ENCODE measurements at regions not wholly inside any gene's neighbourhood (a gene's known extent, or its start where the extent isn't known, plus 50 kb on each side); places are given as distances from the start of the nearest gene placed in this dataset.

GRCh38 chr1:36740446-36740845 lies 257.7 kb upstream of the CSF3R start:
- Histone ChIP-seq H3K4me2 (replicated peaks; ENCODE audit: low read depth, low read length, poor library complexity, severe bottlenecking) (no peak overlapping the region), H3K4me3 (ENCODE audit: control extremely low read depth in 1 of 5, extremely low read depth in 1 of 5, insufficient read depth in 1 of 5, low read depth in 2 of 5, low read length in 4 of 5) (no peak overlapping the region), H3K27me3 (replicated peaks in 1 of 4; ENCODE audit: control extremely low read depth in 1 of 4, control insufficient read depth in 3 of 4, insufficient read depth in 4 of 4, low read length in 3 of 4) (peaks cover 0 to 16% (median 0%) of the 10 kb centered on the region in 4 experiments), H4K20me1 (ENCODE audit: control insufficient read depth, insufficient read depth, low read length, poor library complexity, severe bottlenecking) (no peaks in the 10 kb centered on the region), H3K36me3 (replicated peaks in 1 of 2; ENCODE audit: control extremely low read depth in 1 of 2, control insufficient read depth in 1 of 2, extremely low read depth in 1 of 2, insufficient read depth in 2 of 2, low read length in 1 of 2) (no peaks in the 10 kb centered on the region), H3K9me3 (ENCODE audit: control extremely low read depth in 1 of 3, control insufficient read depth in 2 of 3, insufficient read depth in 1 of 3, low read length in 2 of 3) (no peaks in the 10 kb centered on the region), H3K9ac (ENCODE audit: low read length) (no peak overlapping the region), H2AFZ (ENCODE audit: insufficient read depth, low read depth, low read length, poor library complexity, severe bottlenecking) (no peak overlapping the region), H3K27ac (ENCODE audit: low read length in 2 of 2) (no peak overlapping the region), H3K79me2 (ENCODE audit: control insufficient read depth, insufficient read depth, low read length) (no peaks in the 10 kb centered on the region), H3K4me1 (ENCODE audit: control insufficient read depth in 2 of 2, insufficient read depth in 2 of 2, low read length in 2 of 2) (no peaks in the 10 kb centered on the region)
- CTCF ChIA-PET, result no interaction called here
- POLR2A ChIA-PET, result no interaction called here
- Mint-ChIP-seq H3K9me3 (ENCODE audit: insufficient read depth) (no peaks in the 10 kb centered on the region), H3K4me3 (no peak overlapping the region), H3K27me3 (peaks cover 34% of the 10 kb centered on the region), H3K27ac (no peak overlapping the region), H3K4me1 (no peaks in the 10 kb centered on the region)
- intact Hi-C loops (cut with micrococcal nuclease), result no loop called here
- TF ChIP-seq, protein P1, sequence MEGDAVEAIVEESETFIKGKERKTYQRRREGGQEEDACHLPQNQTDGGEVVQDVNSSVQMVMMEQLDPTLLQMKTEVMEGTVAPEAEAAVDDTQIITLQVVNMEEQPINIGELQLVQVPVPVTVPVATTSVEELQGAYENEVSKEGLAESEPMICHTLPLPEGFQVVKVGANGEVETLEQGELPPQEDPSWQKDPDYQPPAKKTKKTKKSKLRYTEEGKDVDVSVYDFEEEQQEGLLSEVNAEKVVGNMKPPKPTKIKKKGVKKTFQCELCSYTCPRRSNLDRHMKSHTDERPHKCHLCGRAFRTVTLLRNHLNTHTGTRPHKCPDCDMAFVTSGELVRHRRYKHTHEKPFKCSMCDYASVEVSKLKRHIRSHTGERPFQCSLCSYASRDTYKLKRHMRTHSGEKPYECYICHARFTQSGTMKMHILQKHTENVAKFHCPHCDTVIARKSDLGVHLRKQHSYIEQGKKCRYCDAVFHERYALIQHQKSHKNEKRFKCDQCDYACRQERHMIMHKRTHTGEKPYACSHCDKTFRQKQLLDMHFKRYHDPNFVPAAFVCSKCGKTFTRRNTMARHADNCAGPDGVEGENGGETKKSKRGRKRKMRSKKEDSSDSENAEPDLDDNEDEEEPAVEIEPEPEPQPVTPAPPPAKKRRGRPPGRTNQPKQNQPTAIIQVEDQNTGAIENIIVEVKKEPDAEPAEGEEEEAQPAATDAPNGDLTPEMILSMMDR (IDR thresholded peaks at IDR 0.05), result no peak
- no peak for TF ChIP-seq EZH2 (IDR thresholded peaks at IDR 0.05; ENCODE audit: borderline replicate concordance, insufficient read depth, low read depth, low read length, poor library complexity, severe bottlenecking)
- ATAC-seq (ENCODE audit: low read depth), result no peak
- no peak for DNase-seq
- 60% methylated on average over 1 of the region's 1 CpG for WGBS (ENCODE audit: insufficient coverage)

GRCh38 chr1:36739703-36740289 lies 257.1 kb upstream of the CSF3R start:
- H2AFZ ChIP-seq (ENCODE audit: insufficient read depth, low read depth, low read length, poor library complexity, severe bottlenecking), result no peak overlapping the region
- H3K4me1 Mint-ChIP-seq, result no peaks in the 10 kb centered on the region
- CTCF ChIA-PET, result no interaction called here
- H3K4me3 ChIP-seq (ENCODE audit: control extremely low read depth in 1 of 5, extremely low read depth in 1 of 5, insufficient read depth in 1 of 5, low read depth in 2 of 5, low read length in 4 of 5), result no peak overlapping the region
- H3K27ac ChIP-seq (ENCODE audit: low read length in 2 of 2), result no peak overlapping the region
- no peaks in the 10 kb centered on the region for H4K20me1 ChIP-seq (ENCODE audit: control insufficient read depth, insufficient read depth, low read length, poor library complexity, severe bottlenecking)
- intact Hi-C loops (cut with micrococcal nuclease), result no loop called here
- ATAC-seq (ENCODE audit: low read depth), result no peak
- 100% methylated on average over 2 of the region's 6 CpGs for WGBS (ENCODE audit: insufficient coverage)
- TF ChIP-seq EZH2 (IDR thresholded peaks at IDR 0.05; ENCODE audit: borderline replicate concordance, insufficient read depth, low read depth, low read length, poor library complexity, severe bottlenecking), result no peak
- TF ChIP-seq, protein P1 (IDR thresholded peaks at IDR 0.05), result no peak
- no peaks in the 10 kb centered on the region for H3K4me1 ChIP-seq (ENCODE audit: control insufficient read depth in 2 of 2, insufficient read depth in 2 of 2, low read length in 2 of 2)
- no peaks in the 10 kb centered on the region for H3K79me2 ChIP-seq (ENCODE audit: control insufficient read depth, insufficient read depth, low read length)
- H3K9ac ChIP-seq (ENCODE audit: low read length), result no peak overlapping the region
- peaks cover 0 to 16% (median 0%) of the 10 kb centered on the region in 4 experiments for H3K27me3 ChIP-seq (replicated peaks in 1 of 4; ENCODE audit: control extremely low read depth in 1 of 4, control insufficient read depth in 3 of 4, insufficient read depth in 4 of 4, low read length in 3 of 4)
- H3K9me3 Mint-ChIP-seq (ENCODE audit: insufficient read depth), result no peaks in the 10 kb centered on the region
- POLR2A ChIA-PET, result no interaction called here
- no peak overlapping the region for H3K27ac Mint-ChIP-seq
- H3K36me3 ChIP-seq (replicated peaks in 1 of 2; ENCODE audit: control extremely low read depth in 1 of 2, control insufficient read depth in 1 of 2, extremely low read depth in 1 of 2, insufficient read depth in 2 of 2, low read length in 1 of 2), result no peaks in the 10 kb centered on the region
- H3K27me3 Mint-ChIP-seq, result peaks cover 40% of the 10 kb centered on the region
- H3K4me3 Mint-ChIP-seq, result no peak overlapping the region
- DNase-seq, result no peak
- H3K4me2 ChIP-seq (replicated peaks; ENCODE audit: low read depth, low read length, poor library complexity, severe bottlenecking), result no peak overlapping the region
- no peaks in the 10 kb centered on the region for H3K9me3 ChIP-seq (ENCODE audit: control extremely low read depth in 1 of 3, control insufficient read depth in 2 of 3, insufficient read depth in 1 of 3, low read length in 2 of 3)

Measured in B cell (primary cell).